Fibroblast of skin of right biceps (primary cell): ENCODE measurements at regions not wholly inside any gene's neighbourhood (a gene's known extent, or its start where the extent isn't known, plus 50 kb on each side); places are given as distances from the start of the nearest gene placed in this dataset.
"Not testable (repeated sequence)": the region's sequence is repeated elsewhere in the genome, so short reads cannot be mapped to it uniquely, and the experiment has no call there.

ENCODE experiments used
- DNase-seq: peaks from one replicate; pipeline ENCODE4 v3.0.0-alpha.2; 2013

DNA sequence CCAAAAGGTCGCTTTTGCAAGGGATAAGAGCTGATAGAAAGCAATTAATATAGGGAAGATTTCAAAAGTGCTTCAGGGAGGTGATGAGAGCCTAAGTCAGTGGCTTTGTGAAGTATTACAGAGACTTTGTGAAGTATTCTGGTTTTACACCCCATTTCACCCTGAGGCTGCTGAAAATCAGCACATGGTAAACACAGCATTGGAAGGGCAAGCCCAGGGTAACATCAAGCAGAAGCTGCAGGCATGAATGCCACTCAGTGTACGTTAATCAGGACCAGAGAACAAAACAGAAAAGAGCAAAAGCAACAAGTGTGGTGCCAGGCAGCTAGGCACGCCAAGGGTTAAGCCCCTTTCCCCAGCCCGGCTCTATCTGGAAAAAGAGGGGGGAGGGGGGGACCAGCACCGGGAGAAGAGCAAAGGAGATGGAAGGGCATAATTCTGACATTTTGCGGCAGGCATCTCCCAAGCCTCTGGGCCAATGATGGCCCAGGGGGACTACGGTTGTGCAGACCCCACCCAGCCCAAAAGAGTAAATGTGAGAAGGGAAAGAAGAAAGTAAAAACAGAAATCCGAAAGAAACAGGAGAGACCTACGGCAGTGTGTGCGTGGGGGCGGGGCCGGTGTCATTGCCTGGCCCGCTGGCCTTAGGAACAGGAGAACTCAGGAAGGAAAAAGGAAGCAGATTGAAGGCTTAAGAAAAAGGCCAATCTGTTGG lies 58.9 kb downstream of the DHRS2 start:
- peak; percentile 19 for DNase-seq

- no peak for DNase-seq
Measured at GRCh38 chr14:23695664-23695999, 59.5 kb downstream of the DHRS2 start.

GRCh38 chr14:23696701-23697239 lies 60.6 kb downstream of the DHRS2 start:
- DNase-seq = no peak

- DNase-seq = no peak
Measured at GRCh38 chr14:23697680-23698079, 61.5 kb downstream of the DHRS2 start.

DNA sequence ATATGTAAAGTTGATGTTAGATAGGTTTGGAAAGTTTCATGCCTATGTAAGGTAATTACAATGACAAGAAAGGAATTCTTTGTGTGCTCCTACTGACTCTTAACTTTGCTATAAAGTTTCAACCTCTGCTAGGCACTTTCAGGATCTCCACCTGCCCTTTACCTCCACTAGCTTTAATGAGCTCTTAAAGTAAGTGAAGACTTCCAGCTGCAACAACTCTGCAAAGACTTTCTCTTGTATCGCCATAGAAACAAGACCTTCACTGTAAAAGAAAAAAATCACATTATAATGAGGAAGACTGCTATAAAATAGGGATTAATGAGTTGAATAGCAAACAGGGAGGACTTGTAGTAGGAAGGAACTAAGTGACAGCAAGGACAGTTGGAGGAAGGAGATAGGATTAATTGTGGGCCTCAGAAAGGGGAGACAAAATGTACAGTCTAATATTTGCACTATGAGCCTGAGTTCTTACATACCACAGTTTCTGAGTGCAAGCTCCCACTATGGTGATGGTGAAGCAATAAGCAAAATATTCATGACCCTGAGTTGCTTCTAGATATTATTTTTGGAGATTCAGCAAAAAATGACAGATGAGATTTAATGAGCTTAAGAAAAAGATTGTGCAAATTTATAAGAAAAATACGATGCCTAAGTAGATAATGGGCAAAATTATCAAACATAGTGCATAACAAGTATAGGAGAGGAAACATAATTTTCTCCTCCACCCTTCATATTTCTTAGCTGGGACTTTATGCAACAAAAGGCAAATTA lies 66.7 kb downstream of the DHRS2 start:
- DNase-seq = no peak

DNA sequence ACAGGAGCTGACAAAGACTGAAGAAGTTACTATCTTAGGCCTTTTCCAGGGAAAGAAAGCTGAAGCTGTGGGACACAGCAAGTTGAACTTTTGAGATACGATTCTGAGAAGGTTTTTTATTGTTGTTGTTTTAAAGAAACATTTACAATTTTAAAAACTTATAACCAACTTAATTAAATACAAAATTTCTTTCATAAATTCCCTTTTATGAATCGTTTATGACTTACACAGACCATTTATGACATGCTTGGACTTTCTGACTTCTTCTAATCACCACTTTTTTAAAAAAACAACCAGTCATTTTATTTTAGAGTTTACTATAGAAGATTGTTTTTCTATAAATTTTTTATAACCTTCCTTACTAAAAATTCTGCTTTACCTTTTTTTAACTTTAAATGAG lies 68.7 kb downstream of the DHRS2 start:
- peak; percentile 24 for DNase-seq

DNA sequence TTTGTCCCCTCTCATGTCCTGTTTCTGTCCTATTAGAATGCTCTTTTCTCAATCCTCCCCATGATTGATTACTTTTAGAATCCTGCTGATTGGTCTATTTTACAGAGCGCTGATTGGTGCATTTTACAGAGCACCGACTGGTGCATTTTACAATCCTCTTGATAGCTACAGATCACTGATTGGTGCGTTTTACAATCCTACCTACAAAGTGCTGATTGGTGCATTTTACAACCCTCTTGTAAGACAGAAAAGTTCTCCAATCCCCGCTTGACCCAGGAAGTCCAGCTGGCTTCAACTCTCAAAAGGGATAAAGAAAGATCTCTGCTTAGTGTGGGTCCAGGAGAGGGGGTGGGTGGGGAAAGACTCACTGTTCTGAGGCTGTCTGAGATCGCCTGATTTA lies 71.3 kb downstream of the DHRS2 start:
- no peak for DNase-seq

DNA sequence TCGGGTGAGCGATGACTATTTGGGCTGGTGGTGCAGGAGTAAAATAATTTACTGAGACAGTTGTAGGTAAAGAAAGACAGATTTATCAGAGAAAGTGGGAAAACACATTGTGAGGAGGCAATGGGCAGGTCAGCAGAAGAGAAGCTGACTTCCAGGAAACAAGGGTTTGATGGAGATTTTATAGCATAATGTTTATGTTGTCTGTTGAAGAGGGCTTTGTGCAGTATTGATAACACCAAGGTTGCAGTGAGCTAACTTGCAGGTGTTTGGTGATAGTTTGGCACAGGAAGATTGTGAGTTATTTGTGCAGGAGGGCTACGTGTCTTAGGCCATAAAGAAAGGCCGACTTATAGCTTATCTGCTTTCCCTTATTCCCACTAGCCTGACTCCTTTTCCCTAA lies 72.2 kb downstream of the DHRS2 start:
- DNase-seq = no peak

DNA sequence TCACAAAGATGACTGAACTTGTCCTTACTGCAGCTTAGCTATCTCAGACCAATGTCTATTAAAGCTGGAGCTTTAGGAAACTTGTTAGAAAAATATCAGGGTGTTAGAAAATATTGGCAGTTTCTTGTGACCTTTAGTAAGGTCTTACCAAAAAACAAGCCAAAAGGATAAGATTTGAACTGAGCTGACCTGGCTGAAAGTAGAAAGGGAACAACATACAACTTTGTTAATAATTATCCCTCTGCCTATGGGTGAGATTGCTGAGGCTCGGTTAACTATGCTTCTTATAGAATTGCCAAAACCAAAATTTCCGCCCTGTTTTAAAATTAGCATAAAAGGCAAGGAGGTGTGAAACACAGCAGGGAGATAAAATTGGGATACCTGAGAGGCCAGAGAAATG lies 73.8 kb downstream of the DHRS2 start:
- no peak for DNase-seq

GRCh38 chr14:23712287-23712686 lies 76.1 kb downstream of the DHRS2 start:
- no peak for DNase-seq

GRCh38 chr14:23719225-23719985 lies 83.2 kb downstream of the DHRS2 start:
- DNase-seq = no peak

- DNase-seq = no peak
Measured at GRCh38 chr14:23722675-23723074, 86.5 kb downstream of the DHRS2 start.

- no peak for DNase-seq
Measured at GRCh38 chr14:23723911-23724310, 87.7 kb downstream of the DHRS2 start.

GRCh38 chr14:23725528-23725927 lies 89.4 kb downstream of the DHRS2 start:
- DNase-seq = no peak

DNA sequence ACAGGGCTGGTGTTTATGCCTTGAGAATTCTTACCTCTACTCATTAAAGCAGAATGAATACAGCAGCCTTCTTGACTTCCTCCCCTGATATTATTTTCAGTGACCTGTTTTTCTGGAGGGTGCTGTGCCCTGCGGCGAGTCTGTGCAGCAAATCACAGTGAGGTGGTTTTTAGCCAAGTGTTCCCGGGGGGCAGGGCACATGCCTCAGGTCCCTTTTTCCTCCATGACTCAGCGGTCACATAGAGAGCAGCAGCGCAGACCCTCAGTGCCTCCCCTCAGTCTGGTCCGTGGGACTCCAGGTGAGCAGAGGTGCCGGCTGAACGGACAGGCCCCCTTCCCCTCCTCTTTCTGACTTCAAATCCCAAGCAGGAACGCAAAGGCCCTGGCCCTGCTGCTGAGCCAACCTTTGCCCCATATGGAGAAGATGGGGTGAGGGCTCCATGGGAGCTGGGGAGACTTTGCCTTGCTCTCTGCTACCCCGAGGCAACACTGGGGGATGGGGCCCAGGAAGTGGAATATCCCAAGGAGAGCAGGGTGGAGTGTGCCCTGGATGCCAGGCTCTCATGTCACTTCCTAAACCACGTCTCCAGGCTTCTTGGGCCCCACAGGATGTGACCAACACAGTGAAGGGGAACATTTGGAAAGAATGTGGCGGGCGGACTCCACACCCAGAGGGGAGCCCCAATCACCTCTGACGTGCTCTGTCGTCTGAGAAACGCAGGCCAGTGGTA lies 90.0 kb downstream of the DHRS2 start:
- peak; percentile 31 for DNase-seq

DNA sequence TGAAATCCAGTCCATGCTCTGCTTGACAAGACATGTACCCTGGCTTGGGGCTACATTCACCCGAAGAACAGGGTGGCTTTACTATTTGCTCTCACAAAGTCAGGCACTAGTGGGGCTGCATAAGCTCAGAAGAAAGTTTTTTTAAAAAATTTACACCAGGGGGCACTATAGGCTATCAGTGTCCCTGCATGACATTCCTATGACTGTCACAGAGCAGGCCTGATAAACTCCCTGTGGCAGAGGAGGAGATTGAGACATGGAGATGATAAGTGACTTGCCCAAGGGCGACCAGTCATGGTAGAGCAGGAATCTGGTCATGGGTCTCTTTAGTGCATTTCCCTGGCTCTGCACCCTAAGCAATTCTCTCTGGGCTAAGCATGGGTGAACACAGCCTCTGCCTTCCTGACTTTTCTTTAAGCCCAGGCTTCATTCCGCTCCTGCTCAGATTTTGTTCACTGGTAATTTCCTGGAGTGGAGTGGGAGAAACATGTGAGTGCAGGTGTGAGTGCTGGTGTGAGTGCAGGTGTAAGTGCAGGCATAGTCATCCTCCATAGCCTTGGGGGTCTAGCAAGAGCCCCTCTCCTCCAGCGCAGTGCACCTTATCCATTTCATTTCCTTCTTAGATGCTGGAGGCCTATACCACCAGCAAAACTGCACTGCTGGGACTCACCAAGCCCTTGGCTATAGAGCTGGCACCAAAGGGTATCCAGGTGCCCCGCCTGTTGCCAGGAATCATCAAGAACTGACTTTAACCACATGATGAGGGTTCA lies 91.6 kb downstream of the DHRS2 start:
- DNase-seq = peak; percentile 70

DNA sequence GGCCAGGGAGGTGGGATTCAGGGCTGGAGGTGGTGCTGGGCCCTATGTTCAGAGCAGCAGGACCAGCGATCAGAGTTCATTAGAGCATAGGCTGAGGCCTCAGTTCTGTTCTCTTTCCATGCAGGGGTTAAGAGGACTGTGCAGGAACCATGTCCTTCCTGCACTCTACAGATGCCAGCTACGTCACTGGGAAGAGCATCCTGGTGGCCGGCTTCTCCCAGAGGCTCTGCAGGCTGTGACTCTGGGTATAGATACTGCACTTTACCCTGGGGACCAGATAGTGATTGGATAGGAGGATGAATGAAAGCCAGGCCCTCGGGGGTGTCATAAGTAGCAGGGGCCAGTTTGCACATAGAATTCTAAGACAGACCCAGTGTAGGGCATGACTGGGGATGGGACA lies 92.6 kb downstream of the DHRS2 start:
- no peak for DNase-seq

- no peak for DNase-seq
Measured at GRCh38 chr14:23729720-23730387, 93.7 kb downstream of the DHRS2 start.

DNA sequence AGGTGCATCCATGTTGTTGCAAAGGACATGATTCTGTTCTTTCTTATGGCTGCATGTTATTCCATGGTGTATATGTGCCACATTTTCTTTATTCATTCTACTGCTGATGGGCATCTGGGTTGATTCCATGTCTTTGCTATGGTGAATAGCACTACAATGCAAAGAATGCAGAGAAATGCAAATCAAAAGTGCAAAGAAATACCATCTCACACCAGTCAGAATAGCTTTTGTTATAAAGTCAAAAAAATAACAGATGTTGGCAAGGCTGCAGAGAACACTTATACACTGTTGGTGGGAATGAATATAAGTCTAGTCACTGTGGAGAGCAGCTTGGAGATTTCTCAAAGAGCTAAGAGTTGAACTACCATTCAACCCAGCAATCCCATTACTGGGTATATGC lies 99.2 kb downstream of the DHRS2 start:
- no peak for DNase-seq

GRCh38 chr14:23744368-23744767 lies 108.2 kb downstream of the DHRS2 start:
- DNase-seq = not testable (repeated sequence)

DNA sequence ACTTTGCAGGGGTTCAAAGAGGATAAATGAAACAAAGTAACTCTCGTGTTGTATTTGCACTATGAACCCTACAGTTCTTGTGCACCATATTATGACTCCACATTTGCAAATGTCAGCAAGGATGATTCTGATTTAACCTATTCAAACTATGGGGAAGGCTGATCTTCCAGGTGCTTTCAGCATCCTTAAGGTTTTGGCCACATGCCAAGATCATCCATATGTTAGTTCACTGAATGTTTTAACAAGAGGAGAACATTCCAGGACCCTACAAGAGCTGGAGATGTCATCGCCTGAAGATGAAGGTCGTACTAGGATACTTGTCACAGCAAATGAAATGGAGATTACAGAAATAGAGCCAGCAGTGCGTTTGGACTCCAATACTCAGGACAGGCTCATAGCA lies 114.2 kb downstream of the DHRS2 start:
- DNase-seq = peak; percentile 12

GRCh38 chr14:23751616-23752015 lies 115.5 kb downstream of the DHRS2 start:
- DNase-seq = peak; percentile 84
